ENCODE measurements at regions not wholly inside any gene's neighbourhood (a gene's known extent, or its start where the extent isn't known, plus 50 kb on each side); places are given as distances from the start of the nearest gene placed in this dataset.

DNA sequence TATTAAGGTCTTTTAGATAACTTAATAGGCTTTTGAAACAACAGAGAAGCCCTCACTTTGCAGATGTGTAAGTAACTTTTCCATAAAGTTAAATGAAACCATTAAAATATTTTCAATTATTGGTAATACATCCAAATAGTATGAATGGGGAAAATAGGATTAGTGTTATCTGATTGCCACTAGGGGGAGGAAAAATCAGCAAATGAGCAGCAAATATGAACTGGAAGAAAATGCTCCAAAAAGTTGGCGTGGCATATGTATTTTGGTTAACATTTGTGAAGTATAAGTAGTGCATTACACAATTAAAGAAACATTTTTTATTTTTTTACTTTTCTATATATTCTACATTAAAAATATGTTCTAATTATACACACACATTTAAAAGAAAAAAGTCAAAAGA is 259.8 kb upstream of the ANO5 start:
- Histone ChIP-seq H3K9ac (ENCODE audit: low read length) (no peak overlapping the region), H3K27ac (ENCODE audit: low read length) (no peak overlapping the region), H3K9me3 (ENCODE audit: control insufficient read depth, low read depth, low read length) (no peaks in the 10 kb centered on the region), H3K4me1 (ENCODE audit: control insufficient read depth, low read depth, low read length) (no peaks in the 10 kb centered on the region), H3K4me3 (ENCODE audit: low read length) (no peak overlapping the region), H3K36me3 (ENCODE audit: control insufficient read depth, low read depth, low read length) (no peaks in the 10 kb centered on the region), H3K27me3 (ENCODE audit: control insufficient read depth, insufficient read depth, low read length) (no peaks in the 10 kb centered on the region)

DNA sequence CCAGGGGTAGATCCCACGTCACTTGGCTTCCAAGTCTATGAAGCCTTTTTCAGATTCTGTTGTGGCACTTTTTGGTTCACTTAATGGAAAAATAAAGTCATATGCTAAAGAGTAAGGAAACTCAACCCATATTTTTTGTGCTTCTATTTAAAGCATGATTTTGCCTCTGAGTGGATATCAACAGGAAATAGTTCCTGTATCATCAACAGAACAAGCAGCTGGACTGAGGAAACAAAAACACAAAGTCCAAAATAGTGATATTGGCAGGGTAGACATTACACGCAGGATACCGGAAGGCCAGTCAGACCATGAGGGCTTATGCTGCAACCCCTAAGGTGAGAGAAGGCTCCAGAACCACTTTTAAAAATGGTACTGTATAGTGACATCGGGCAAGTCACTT is 248.3 kb upstream of the ANO5 start:
- no peaks in the 10 kb centered on the region for H3K4me1 ChIP-seq (ENCODE audit: control insufficient read depth, low read depth, low read length)
- H3K27me3 ChIP-seq (ENCODE audit: control insufficient read depth, insufficient read depth, low read length) = no peaks in the 10 kb centered on the region
- H3K4me3 ChIP-seq (ENCODE audit: low read length) = no peak overlapping the region
- H3K9me3 ChIP-seq (ENCODE audit: control insufficient read depth, low read depth, low read length) = no peaks in the 10 kb centered on the region
- H3K36me3 ChIP-seq (ENCODE audit: control insufficient read depth, low read depth, low read length) = no peaks in the 10 kb centered on the region
- no peak overlapping the region for H3K9ac ChIP-seq (ENCODE audit: low read length)
- H3K27ac ChIP-seq (ENCODE audit: low read length) = no peak overlapping the region

DNA sequence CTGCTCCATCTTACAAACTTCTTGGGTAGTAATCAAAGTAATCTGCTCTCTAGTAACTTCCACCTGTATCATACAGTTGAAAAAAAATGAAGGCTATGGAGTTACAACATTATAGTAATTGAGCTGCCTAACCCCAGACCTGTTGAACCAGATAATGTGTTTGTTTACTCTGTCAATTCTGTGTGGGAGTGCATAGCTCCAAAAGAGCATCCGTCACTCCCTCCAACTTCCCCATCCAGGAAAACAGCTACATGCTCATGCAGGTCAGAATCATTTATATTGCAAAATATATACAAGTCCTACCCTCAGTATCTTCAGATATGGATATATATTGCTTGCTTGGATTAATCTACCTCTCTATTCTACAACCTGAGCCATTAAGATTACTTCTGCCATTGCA is 244.0 kb upstream of the ANO5 start:
- Histone ChIP-seq H3K9ac (ENCODE audit: low read length) (no peak overlapping the region), H3K27me3 (ENCODE audit: control insufficient read depth, insufficient read depth, low read length) (no peaks in the 10 kb centered on the region), H3K9me3 (ENCODE audit: control insufficient read depth, low read depth, low read length) (no peaks in the 10 kb centered on the region), H3K4me1 (ENCODE audit: control insufficient read depth, low read depth, low read length) (no peaks in the 10 kb centered on the region), H3K27ac (ENCODE audit: low read length) (no peak overlapping the region), H3K36me3 (ENCODE audit: control insufficient read depth, low read depth, low read length) (no peaks in the 10 kb centered on the region), H3K4me3 (ENCODE audit: low read length) (no peak overlapping the region)

DNA sequence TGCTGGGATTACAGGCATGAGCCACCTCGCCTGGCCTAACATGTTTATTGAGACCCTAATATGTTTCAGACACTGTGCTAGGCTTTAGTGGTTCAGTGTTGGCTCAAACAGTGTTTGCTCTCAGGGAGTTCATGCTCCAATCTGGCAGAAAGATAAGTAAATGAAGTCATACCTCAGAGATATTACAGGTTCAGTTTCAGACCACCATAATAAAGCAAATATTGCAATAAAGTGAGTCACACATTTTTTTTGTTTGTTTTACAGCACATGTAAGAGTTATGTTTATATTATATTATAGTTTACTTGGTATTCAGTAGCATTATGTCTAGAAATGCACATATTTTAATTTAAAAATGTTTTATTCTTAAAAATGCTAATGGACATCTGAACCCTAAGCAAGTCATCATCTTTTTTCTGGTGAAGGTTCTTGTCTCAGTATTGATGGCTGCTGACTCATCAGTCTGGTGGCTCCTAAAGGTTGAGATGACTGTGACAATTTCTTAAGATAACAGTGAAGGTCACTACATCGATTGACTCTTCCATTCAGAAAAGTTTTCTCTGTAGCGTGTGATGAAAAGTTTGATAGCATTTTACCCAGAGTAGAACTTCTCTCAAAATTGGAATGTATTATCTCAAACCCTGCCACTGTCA is 243.0 kb upstream of the ANO5 start:
- H3K9me3 ChIP-seq (ENCODE audit: control insufficient read depth, low read depth, low read length) = no peaks in the 10 kb centered on the region
- no peaks in the 10 kb centered on the region for H3K4me1 ChIP-seq (ENCODE audit: control insufficient read depth, low read depth, low read length)
- no peaks in the 10 kb centered on the region for H3K27me3 ChIP-seq (ENCODE audit: control insufficient read depth, insufficient read depth, low read length)
- H3K36me3 ChIP-seq (ENCODE audit: control insufficient read depth, low read depth, low read length) = no peaks in the 10 kb centered on the region
- H3K4me3 ChIP-seq (ENCODE audit: low read length) = no peak overlapping the region
- H3K9ac ChIP-seq (ENCODE audit: low read length) = no peak overlapping the region
- no peak overlapping the region for H3K27ac ChIP-seq (ENCODE audit: low read length)

DNA sequence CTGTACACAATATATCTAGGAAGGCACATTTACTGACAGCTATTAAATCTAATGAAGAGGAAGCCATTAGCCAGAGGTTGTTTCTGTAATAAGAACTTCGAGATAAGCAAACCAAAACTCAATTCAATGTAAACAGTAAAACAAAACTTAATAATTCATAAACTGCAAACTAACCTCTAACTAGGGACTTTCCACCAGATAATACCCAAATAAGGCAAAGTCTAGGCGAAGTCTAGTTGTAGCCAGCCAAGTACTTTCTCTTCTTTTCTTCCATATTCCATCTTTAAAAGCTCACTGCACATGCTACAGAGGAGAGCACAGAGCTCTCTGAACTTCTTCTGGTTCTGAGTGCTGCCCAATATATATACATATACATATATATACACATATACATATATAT is 229.9 kb upstream of the ANO5 start:
- H3K4me3 ChIP-seq (ENCODE audit: low read length) = no peak overlapping the region
- no peaks in the 10 kb centered on the region for H3K4me1 ChIP-seq (ENCODE audit: control insufficient read depth, low read depth, low read length)
- H3K36me3 ChIP-seq (ENCODE audit: control insufficient read depth, low read depth, low read length) = no peaks in the 10 kb centered on the region
- no peak overlapping the region for H3K27ac ChIP-seq (ENCODE audit: low read length)
- H3K27me3 ChIP-seq (ENCODE audit: control insufficient read depth, insufficient read depth, low read length) = no peaks in the 10 kb centered on the region
- H3K9me3 ChIP-seq (ENCODE audit: control insufficient read depth, low read depth, low read length) = no peaks in the 10 kb centered on the region
- H3K9ac ChIP-seq (ENCODE audit: low read length) = no peak overlapping the region

DNA sequence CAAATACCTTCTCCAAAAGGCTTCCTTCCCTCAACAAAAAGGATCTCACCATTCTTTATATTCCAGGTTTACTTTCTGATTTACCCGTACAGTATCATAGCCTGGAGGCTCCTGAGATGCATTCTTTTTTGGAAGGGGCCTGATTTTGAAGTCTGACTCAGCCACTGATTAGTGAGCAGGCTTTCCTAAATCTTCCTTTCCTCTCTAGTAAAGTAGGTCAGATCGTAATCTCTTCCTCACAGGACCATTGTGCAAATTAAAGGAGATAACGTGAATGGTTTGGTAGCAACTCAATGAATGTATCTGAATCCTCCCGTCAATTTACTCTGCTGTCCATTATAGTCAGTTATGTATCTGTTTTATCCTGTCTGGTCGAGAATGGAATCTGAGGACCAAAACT is 227.7 kb upstream of the ANO5 start:
- Histone ChIP-seq H3K9ac (ENCODE audit: low read length) (no peak overlapping the region), H3K27ac (ENCODE audit: low read length) (no peak overlapping the region), H3K4me3 (ENCODE audit: low read length) (no peak overlapping the region), H3K4me1 (ENCODE audit: control insufficient read depth, low read depth, low read length) (no peaks in the 10 kb centered on the region), H3K36me3 (ENCODE audit: control insufficient read depth, low read depth, low read length) (no peaks in the 10 kb centered on the region), H3K27me3 (ENCODE audit: control insufficient read depth, insufficient read depth, low read length) (no peaks in the 10 kb centered on the region), H3K9me3 (ENCODE audit: control insufficient read depth, low read depth, low read length) (no peaks in the 10 kb centered on the region)

DNA sequence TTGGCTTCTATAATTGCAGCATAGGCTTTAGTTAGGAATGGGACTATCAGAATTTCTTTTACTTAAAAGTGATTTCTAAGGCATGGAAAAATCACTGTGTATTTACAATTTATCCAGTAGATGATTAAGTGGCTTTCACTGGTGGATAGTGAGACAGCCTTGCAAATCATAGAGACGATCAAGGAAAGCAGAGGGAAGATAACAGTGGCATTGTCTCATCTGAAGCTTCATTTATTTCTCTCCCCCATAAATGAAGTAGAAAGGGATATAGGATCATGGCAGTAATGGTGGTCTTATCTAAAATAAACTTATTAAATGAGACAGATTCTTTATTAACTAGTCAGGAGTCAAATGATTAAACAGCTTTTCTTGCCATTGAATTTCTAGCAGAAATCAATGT is 224.2 kb upstream of the ANO5 start:
- Histone ChIP-seq H3K9me3 (ENCODE audit: control insufficient read depth, low read depth, low read length) (no peaks in the 10 kb centered on the region), H3K27me3 (ENCODE audit: control insufficient read depth, insufficient read depth, low read length) (no peaks in the 10 kb centered on the region), H3K4me1 (ENCODE audit: control insufficient read depth, low read depth, low read length) (no peaks in the 10 kb centered on the region), H3K36me3 (ENCODE audit: control insufficient read depth, low read depth, low read length) (no peaks in the 10 kb centered on the region), H3K9ac (ENCODE audit: low read length) (no peak overlapping the region), H3K4me3 (ENCODE audit: low read length) (no peak overlapping the region), H3K27ac (ENCODE audit: low read length) (no peak overlapping the region)

DNA sequence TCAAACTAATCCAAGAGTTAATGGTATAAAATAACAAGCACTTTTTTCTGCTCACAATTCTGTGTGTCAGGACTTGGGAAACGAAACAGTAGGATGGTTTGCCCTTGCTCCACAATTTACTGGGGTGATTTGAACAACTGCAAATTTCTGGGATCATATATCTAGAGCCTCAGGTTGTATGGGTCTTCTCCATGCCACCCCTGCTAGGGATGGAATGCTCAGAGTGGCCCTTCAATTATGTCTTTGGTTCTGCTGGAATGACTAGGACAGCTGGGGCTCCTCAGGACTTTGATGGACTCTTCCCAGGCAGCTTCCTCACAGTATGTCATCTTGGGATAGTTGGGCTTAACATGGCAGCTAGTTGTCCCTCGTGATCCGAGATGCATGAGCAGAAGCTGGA is 223.0 kb upstream of the ANO5 start:
- H3K9me3 ChIP-seq (ENCODE audit: control insufficient read depth, low read depth, low read length) = no peaks in the 10 kb centered on the region
- no peak overlapping the region for H3K4me3 ChIP-seq (ENCODE audit: low read length)
- no peaks in the 10 kb centered on the region for H3K36me3 ChIP-seq (ENCODE audit: control insufficient read depth, low read depth, low read length)
- no peak overlapping the region for H3K9ac ChIP-seq (ENCODE audit: low read length)
- no peaks in the 10 kb centered on the region for H3K4me1 ChIP-seq (ENCODE audit: control insufficient read depth, low read depth, low read length)
- no peak overlapping the region for H3K27ac ChIP-seq (ENCODE audit: low read length)
- no peaks in the 10 kb centered on the region for H3K27me3 ChIP-seq (ENCODE audit: control insufficient read depth, insufficient read depth, low read length)

DNA sequence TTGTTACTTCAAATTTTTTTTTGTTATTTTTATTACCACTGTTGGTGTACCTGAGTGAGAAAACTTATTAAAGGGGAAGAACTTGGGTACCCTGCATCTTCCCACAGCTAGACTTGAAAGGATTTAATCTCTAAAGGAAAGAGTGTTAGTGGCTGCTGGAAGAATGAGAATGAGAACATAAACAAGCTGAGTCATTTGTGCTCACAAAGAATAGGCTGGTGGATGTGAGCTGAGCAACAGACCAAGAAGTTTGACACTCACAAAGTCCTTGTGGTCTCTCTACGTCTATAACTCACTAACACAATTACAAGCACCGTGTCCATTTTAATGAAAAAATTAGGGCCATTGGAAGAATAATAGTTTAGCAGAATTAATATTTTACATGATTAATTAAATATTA is 217.6 kb upstream of the ANO5 start:
- no peaks in the 10 kb centered on the region for H3K9me3 ChIP-seq (ENCODE audit: control insufficient read depth, low read depth, low read length)
- no peak overlapping the region for H3K4me3 ChIP-seq (ENCODE audit: low read length)
- no peak overlapping the region for H3K9ac ChIP-seq (ENCODE audit: low read length)
- H3K27ac ChIP-seq (ENCODE audit: low read length) = no peak overlapping the region
- no peaks in the 10 kb centered on the region for H3K4me1 ChIP-seq (ENCODE audit: control insufficient read depth, low read depth, low read length)
- H3K27me3 ChIP-seq (ENCODE audit: control insufficient read depth, insufficient read depth, low read length) = no peaks in the 10 kb centered on the region
- no peaks in the 10 kb centered on the region for H3K36me3 ChIP-seq (ENCODE audit: control insufficient read depth, low read depth, low read length)

DNA sequence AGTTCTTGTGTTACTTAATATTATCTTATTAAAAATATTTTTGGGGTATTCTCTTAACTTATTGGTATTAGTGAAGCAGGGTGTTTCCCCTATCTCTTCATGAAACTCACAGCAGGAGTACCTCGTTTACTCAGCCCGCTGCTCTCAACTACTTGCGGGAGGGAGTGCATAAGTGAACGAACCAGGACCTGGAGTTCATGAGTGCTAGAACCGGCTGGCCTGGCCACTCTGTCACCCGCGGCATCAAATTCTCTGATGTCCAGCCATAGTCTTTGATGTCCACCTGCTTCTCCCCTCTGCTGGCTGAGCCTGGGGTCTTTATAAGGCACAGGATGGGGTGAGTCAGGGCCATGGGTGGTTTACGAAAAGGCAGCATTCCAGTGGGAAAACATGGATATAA is 216.7 kb upstream of the ANO5 start:
- no peaks in the 10 kb centered on the region for H3K27me3 ChIP-seq (ENCODE audit: control insufficient read depth, insufficient read depth, low read length)
- no peaks in the 10 kb centered on the region for H3K9me3 ChIP-seq (ENCODE audit: control insufficient read depth, low read depth, low read length)
- H3K4me1 ChIP-seq (ENCODE audit: control insufficient read depth, low read depth, low read length) = no peaks in the 10 kb centered on the region
- H3K27ac ChIP-seq (ENCODE audit: low read length) = no peak overlapping the region
- no peak overlapping the region for H3K9ac ChIP-seq (ENCODE audit: low read length)
- no peak overlapping the region for H3K4me3 ChIP-seq (ENCODE audit: low read length)
- H3K36me3 ChIP-seq (ENCODE audit: control insufficient read depth, low read depth, low read length) = no peaks in the 10 kb centered on the region

DNA sequence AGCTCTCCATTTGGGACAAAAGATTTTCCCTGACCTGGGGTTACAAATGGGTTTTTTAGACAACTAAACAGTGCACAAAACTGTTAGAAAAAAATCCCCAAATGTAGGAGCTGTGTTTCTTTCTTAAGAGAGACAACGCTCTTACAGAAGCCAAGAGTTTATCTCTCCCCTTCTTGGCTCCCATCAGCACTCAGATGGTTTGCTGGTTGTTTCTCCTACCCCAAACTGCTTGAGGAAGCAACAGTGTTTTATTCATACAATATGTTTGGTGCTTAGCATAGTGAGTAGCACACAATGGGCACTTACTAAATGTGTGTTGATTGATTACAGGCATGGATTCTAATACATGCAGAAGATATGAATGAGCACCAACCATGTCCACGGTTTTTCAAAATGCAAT is 209.5 kb upstream of the ANO5 start:
- Histone ChIP-seq H3K4me3 (ENCODE audit: low read length) (no peak overlapping the region), H3K9me3 (ENCODE audit: control insufficient read depth, low read depth, low read length) (no peaks in the 10 kb centered on the region), H3K4me1 (ENCODE audit: control insufficient read depth, low read depth, low read length) (no peaks in the 10 kb centered on the region), H3K36me3 (ENCODE audit: control insufficient read depth, low read depth, low read length) (no peaks in the 10 kb centered on the region), H3K9ac (ENCODE audit: low read length) (no peak overlapping the region), H3K27me3 (ENCODE audit: control insufficient read depth, insufficient read depth, low read length) (no peaks in the 10 kb centered on the region), H3K27ac (ENCODE audit: low read length) (no peak overlapping the region)

DNA sequence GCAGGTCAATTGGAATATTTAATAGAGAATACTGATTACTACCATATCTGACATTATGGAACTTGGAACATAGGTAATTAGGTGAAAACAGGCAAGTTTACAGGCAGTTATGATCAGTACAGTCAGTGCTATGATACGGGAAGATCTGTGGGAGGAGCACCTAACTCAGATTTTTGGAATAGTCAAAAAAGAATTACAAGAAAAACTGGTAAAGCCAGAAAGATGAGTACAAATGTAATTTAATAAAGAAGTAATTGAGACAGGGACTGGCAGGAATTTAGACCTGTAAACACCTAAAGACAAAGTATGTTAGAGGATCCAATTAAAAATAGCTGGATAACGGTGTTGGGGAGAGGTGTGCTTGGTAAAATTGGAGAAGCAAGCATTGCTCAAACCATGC is 206.5 kb upstream of the ANO5 start:
- Histone ChIP-seq H3K4me3 (ENCODE audit: low read length) (no peak overlapping the region), H3K36me3 (ENCODE audit: control insufficient read depth, low read depth, low read length) (no peaks in the 10 kb centered on the region), H3K9ac (ENCODE audit: low read length) (no peak overlapping the region)

More for the DNA sequence above, 206.5 kb upstream of the ANO5 start:
- Histone ChIP-seq H3K9me3 (ENCODE audit: control insufficient read depth, low read depth, low read length) (no peaks in the 10 kb centered on the region), H3K27ac (ENCODE audit: low read length) (no peak overlapping the region), H3K27me3 (ENCODE audit: control insufficient read depth, insufficient read depth, low read length) (no peaks in the 10 kb centered on the region), H3K4me1 (ENCODE audit: control insufficient read depth, low read depth, low read length) (no peaks in the 10 kb centered on the region)

Data from iPS-18a (cell line).